Panc1 (cell line): ENCODE measurements at regions not wholly inside any gene's neighbourhood (a gene's known extent, or its start where the extent isn't known, plus 50 kb on each side); places are given as distances from the start of the nearest gene placed in this dataset.

Experiments used
- ATAC-seq: fragments of 200-7000 bp; cut with Tn5 transposase; 2 replicates; pipeline ENCODE4 v1.9.1; 2020; ENCODE audit warnings: mild to moderate bottlenecking, moderate library complexity
- BruUV-seq: library from RNA; stranded (reverse); fragments of 400-500 nt; replicated peaks from 2 replicates; lab custom pipeline; 2021; lab: Mats Ljungman, UMichigan
- CTCF ChIA-PET: fragments of 300-600 bp; sonication (Branson Sonifier 250); formaldehyde crosslinking; loops from one replicate; lab custom pipeline; 2022; ENCODE audit warnings: antibody characterized with exemption; lab: Charles Lee
- POLR2A ChIA-PET: fragments of 300-600 bp; sonication (Branson Sonifier 250); formaldehyde crosslinking; loops from one replicate; lab custom pipeline; 2022; ENCODE audit warnings: antibody characterized with exemption; lab: Charles Lee
- DNase-seq: peaks from one replicate; pipeline ENCODE4 v3.0.0-alpha.2; 2010; ENCODE audit warnings: low read depth, low spot score
- H3K27ac ChIP-seq: 2 replicates; pipeline ENCODE4 v1.5.1; 2011; ENCODE audit warnings: mild to moderate bottlenecking, low read length, inconsistent platforms
- H3K27me3 ChIP-seq: fragments of 200-500 bp; sonication (Bioruptor generic); 2 replicates; pipeline ENCODE4 v1.6.0; 2014; ENCODE audit warnings: low read length, inconsistent platforms; ENCODE audit not compliant: control insufficient read depth, insufficient read depth
- H3K36me3 ChIP-seq: fragments of 200-500 bp; sonication (Bioruptor generic); 2 replicates; pipeline ENCODE4 v1.5.1; 2014; ENCODE audit warnings: inconsistent platforms, mild to moderate bottlenecking, low read length, moderate library complexity; ENCODE audit not compliant: control insufficient read depth, insufficient read depth
- H3K4me1 ChIP-seq: 2 replicates; pipeline ENCODE4 v1.5.1; 2011; ENCODE audit warnings: inconsistent platforms, mild to moderate bottlenecking, low read length, moderate library complexity; ENCODE audit not compliant: control insufficient read depth, insufficient read depth
- H3K4me3 ChIP-seq, 2 experiments: 2 replicates each; pipeline ENCODE4 v1.5.1; 2011 to 2012; ENCODE audit warnings: low read depth in 2 of 2, low read length in 2 of 2, mild to moderate bottlenecking in 2 of 2, inconsistent platforms in 1 of 2, moderate library complexity in 1 of 2
- H3K9me3 ChIP-seq: fragments of 200-500 bp; sonication (Bioruptor generic); 2 replicates; pipeline ENCODE4 v1.5.1; 2014; ENCODE audit warnings: low read depth, mild to moderate bottlenecking, inconsistent platforms, low read length, moderate library complexity; ENCODE audit not compliant: control insufficient read depth, insufficient read depth
- POLR2AphosphoS5 ChIP-seq: IDR thresholded peaks from 2 replicates; pipeline ENCODE4 v1.6.1; 2012; ENCODE audit warnings: mild to moderate bottlenecking, low read depth, low read length, moderate library complexity
- SIN3A ChIP-seq: IDR thresholded peaks from 2 replicates; pipeline ENCODE4 v1.6.1; 2012; ENCODE audit warnings: low read depth, mild to moderate bottlenecking, low read length, moderate library complexity, borderline replicate concordance; ENCODE audit not compliant: insufficient read depth
- TCF7L2 ChIP-seq: IDR thresholded peaks from 2 replicates; pipeline ENCODE4 v1.6.1; 2011; ENCODE audit warnings: mild to moderate bottlenecking, low read depth, low read length, inconsistent platforms
- in situ Hi-C: cut with HindIII; loops from 2 replicates; pipeline ENCODE4 v1.10.0; 2016; ENCODE audit warnings: low sequenced_read_pairs, low pct_unique_long_range_greater_than_20kb
- intact Hi-C: fragments of 100-400 bp; cut with micrococcal nuclease; formaldehyde crosslinking; loops from one replicate; pipeline ENCODE4 v1.10.0; 2022; ENCODE audit not compliant: unreplicated experiment
- TF ChIP-seq, protein P1 (sequence below), 2 experiments: IDR thresholded peaks; 2 replicates each; pipeline ENCODE4 v1.6.1; 2011 to 2012; ENCODE audit warnings: low read depth in 2 of 2, control low read depth in 1 of 2, low read length in 1 of 2, mild to moderate bottlenecking in 1 of 2, moderate library complexity in 1 of 2; ENCODE audit not compliant: insufficient read depth in 1 of 2
- TF ChIP-seq, protein P2 (sequence below): fragments of 450-650 bp; IDR thresholded peaks from 2 replicates; pipeline ENCODE4 v1.5.1; 2017; ENCODE audit warnings: mild to moderate bottlenecking

DNA sequence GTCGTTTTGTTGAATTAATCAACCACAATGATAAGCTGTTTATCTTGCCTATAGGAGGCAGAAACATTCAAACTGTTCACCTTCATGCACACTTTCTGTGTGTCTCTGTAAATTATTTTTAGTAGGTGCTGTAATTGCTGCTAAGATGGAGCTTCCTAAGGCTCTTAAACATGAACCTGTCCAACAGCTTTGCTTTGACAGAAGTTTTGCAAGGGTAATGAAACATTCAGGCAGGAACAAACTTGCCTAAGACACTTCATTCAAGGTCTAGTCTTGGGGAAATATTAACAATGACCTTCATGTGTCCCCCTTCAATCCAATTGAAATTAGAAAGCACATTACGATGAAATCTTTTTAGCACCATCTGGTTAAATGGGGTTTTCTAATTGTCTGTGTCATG is 156.1 kb downstream of the DIPK2A start:
- CTCF ChIA-PET, result no interaction called here
- no peak overlapping the region for H3K27ac ChIP-seq
- in situ Hi-C loops, result no loop called here
- no peaks in the 10 kb centered on the region for H3K9me3 ChIP-seq
- no peaks in the 10 kb centered on the region for H3K27me3 ChIP-seq
- ATAC-seq, result no peak
- H3K4me3 ChIP-seq, result no peak overlapping the region
- TF ChIP-seq SIN3A (no peak), POLR2AphosphoS5 (no peak)
- H3K36me3 ChIP-seq, result no peaks in the 10 kb centered on the region
- POLR2A ChIA-PET, result no interaction called here
- no peaks in the 10 kb centered on the region for H3K4me1 ChIP-seq
- intact Hi-C loops, result no loop called here
- BruUV-seq, result no TSS peak
- no peak for DNase-seq

DNA sequence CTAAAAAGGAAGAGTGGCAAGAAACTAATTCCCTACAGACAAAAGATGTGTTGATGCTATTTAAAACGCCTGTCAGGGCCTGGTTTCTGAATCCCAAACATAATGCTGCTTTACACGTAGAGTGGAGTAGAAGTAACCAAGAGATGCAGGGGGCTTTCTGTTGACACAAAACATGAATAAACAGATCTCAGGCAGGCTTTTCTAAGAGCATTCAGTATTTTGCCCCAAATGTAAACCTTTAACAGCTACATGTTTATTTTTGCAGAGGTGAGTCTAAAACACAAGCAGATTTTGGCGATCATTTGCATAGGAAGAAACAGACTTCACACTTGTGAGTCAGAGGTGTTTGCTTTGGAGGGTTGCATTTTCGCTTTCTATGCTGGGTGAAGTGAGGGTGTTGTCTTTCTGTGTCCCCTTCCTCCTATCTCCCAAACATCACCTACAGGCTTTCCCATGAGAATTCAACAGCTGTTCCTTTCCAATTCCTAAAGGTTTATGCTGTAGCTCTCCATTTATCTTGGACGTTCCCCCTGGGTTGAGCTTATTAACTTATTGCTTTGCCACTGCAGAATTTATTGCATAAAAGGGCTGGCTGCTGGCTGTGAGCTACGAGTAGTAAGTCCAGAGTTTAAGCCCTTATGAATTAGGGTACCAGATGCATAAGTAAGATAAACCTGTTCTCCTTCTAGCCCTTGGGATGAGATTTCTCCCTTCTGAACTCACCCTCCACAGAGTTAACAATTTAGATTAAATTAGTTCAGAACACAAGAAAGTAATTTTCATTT is 156.7 kb downstream of the DIPK2A start:
- intact Hi-C loops, result no loop called here
- in situ Hi-C loops, result no loop called here
- ATAC-seq, result no peak
- Histone ChIP-seq H3K4me1 (no peaks in the 10 kb centered on the region), H3K27ac (no peak overlapping the region), H3K4me3 (no peak overlapping the region), H3K36me3 (no peaks in the 10 kb centered on the region), H3K27me3 (no peaks in the 10 kb centered on the region), H3K9me3 (no peaks in the 10 kb centered on the region)
- BruUV-seq, result no TSS peak
- TF ChIP-seq POLR2AphosphoS5 (no peak), SIN3A (no peak)
- TF ChIP-seq, protein P1, sequence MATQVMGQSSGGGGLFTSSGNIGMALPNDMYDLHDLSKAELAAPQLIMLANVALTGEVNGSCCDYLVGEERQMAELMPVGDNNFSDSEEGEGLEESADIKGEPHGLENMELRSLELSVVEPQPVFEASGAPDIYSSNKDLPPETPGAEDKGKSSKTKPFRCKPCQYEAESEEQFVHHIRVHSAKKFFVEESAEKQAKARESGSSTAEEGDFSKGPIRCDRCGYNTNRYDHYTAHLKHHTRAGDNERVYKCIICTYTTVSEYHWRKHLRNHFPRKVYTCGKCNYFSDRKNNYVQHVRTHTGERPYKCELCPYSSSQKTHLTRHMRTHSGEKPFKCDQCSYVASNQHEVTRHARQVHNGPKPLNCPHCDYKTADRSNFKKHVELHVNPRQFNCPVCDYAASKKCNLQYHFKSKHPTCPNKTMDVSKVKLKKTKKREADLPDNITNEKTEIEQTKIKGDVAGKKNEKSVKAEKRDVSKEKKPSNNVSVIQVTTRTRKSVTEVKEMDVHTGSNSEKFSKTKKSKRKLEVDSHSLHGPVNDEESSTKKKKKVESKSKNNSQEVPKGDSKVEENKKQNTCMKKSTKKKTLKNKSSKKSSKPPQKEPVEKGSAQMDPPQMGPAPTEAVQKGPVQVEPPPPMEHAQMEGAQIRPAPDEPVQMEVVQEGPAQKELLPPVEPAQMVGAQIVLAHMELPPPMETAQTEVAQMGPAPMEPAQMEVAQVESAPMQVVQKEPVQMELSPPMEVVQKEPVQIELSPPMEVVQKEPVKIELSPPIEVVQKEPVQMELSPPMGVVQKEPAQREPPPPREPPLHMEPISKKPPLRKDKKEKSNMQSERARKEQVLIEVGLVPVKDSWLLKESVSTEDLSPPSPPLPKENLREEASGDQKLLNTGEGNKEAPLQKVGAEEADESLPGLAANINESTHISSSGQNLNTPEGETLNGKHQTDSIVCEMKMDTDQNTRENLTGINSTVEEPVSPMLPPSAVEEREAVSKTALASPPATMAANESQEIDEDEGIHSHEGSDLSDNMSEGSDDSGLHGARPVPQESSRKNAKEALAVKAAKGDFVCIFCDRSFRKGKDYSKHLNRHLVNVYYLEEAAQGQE (IDR thresholded peaks at IDR 0.05; ENCODE audit: insufficient read depth in 1 of 2, low read depth in 2 of 2, low read length in 1 of 2), result no peak
- TF ChIP-seq, protein P2, sequence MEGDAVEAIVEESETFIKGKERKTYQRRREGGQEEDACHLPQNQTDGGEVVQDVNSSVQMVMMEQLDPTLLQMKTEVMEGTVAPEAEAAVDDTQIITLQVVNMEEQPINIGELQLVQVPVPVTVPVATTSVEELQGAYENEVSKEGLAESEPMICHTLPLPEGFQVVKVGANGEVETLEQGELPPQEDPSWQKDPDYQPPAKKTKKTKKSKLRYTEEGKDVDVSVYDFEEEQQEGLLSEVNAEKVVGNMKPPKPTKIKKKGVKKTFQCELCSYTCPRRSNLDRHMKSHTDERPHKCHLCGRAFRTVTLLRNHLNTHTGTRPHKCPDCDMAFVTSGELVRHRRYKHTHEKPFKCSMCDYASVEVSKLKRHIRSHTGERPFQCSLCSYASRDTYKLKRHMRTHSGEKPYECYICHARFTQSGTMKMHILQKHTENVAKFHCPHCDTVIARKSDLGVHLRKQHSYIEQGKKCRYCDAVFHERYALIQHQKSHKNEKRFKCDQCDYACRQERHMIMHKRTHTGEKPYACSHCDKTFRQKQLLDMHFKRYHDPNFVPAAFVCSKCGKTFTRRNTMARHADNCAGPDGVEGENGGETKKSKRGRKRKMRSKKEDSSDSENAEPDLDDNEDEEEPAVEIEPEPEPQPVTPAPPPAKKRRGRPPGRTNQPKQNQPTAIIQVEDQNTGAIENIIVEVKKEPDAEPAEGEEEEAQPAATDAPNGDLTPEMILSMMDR, result no peak
- no peak for DNase-seq
- POLR2A ChIA-PET, result no interaction called here
- CTCF ChIA-PET, result no interaction called here

DNA sequence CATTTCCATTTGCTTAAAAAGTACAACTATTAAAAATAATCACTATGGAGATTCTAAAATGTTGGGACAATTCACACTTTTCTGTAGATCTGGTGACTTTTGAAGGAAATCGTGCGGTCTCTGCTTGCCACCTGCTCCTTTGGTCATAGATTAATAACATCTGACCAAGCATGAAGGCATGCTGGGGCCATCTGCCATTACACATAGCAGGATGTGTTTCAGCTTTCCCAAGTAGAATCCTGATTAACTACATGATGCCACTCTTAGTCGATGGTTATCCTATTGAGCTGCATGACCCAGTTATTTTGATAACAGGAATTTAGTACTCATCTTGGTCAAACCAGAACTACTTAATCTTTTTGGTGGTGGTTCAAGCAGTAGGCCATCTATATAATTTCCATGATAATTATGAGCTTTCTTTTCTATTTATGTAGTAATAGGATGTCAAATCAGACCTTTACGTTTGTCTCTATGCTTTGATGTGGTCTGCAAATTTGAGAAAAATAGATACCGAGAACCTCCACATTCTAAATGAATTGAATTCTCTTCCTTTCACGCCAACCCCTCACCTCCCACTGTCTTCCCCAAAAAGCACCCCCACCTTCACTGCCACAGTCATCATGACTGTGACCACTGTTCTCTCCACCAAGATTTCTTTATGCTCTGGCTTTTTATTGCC is 158.1 kb downstream of the DIPK2A start:
- no peak overlapping the region for H3K27ac ChIP-seq

More for the DNA sequence above, 158.1 kb downstream of the DIPK2A start:
- intact Hi-C loops, result no loop called here
- TF ChIP-seq POLR2AphosphoS5 (no peak), TCF7L2 (no peak), SIN3A (no peak)
- TF ChIP-seq, protein P1 (IDR thresholded peaks at IDR 0.05; ENCODE audit: insufficient read depth in 1 of 2, low read depth in 2 of 2, low read length in 1 of 2), result no peak
- TF ChIP-seq, protein P2, result no peak
- ChIA-PET POLR2A (no interaction called here), CTCF (no interaction called here)
- H3K4me3 ChIP-seq, result no peak overlapping the region
- BruUV-seq, result no TSS peak
- in situ Hi-C loops, result no loop called here
- no peaks in the 10 kb centered on the region for H3K27me3 ChIP-seq
- DNase-seq (no peak), ATAC-seq (no peak)
- no peaks in the 10 kb centered on the region for H3K4me1 ChIP-seq
- no peaks in the 10 kb centered on the region for H3K9me3 ChIP-seq
- no peaks in the 10 kb centered on the region for H3K36me3 ChIP-seq
